Tibial artery (tissue), 4 donors: ENCODE measurements at regions not wholly inside any gene's neighbourhood (a gene's known extent, or its start where the extent isn't known, plus 50 kb on each side); places are given as distances from the start of the nearest gene placed in this dataset.

ENCODE experiments used
- DNase-seq, 2 donors: peaks; one replicate each; pipeline ENCODE4 v3.0.0-alpha.2; 2019
- H3K27ac ChIP-seq, 2 donors: fragments of 200-600 bp; sonication (generic) in 1 of 2; 1 replicate in 1 of 2; 2 replicates in 1 of 2; pipeline ENCODE4 v1.5.1; 2018 to 2019; ENCODE audit warnings: mild to moderate bottlenecking in 1 of 2
- H3K27me3 ChIP-seq, 2 donors: fragments of 200-600 bp; sonication (generic) in 1 of 2; one replicate each; pipeline versions ENCODE4 v1.5.1 to v1.6.0; 2016 to 2019
- H3K36me3 ChIP-seq, 3 donors: fragments of 200-600 bp; sonication (generic) in 2 of 3; one replicate each; pipeline ENCODE4 v1.5.1; 2016 to 2019; ENCODE audit warnings: mild to moderate bottlenecking in 2 of 3
- H3K4me1 ChIP-seq, 4 donors: fragments of 200-600 bp; sonication (generic) in 2 of 4; 1 replicate in 3 of 4; 2 replicates in 1 of 4; pipeline ENCODE4 v1.5.1; 2016 to 2019
- H3K4me3 ChIP-seq, 2 donors: fragments of 200-600 bp; sonication (generic) in 1 of 2; 1 replicate in 1 of 2; 2 replicates in 1 of 2; pipeline ENCODE4 v1.5.1; 2018 to 2019; ENCODE audit warnings: mild to moderate bottlenecking in 2 of 2
- H3K9me3 ChIP-seq, 3 donors: fragments of 200-600 bp; sonication (generic) in 1 of 3; one replicate each; pipeline ENCODE4 v1.5.1; 2016 to 2019
- CTCF ChIP-seq, 2 experiments: fragments of 200-600 bp in 1 of 2; fragments of 450-650 bp in 1 of 2; IDR thresholded peaks; one replicate each; pipeline ENCODE4 v1.5.1; 2017 to 2019; ENCODE audit warnings: antibody characterized with exemption in 2 of 2, mild to moderate bottlenecking in 1 of 2, moderate library complexity in 1 of 2
- intact Hi-C: fragments of 100-400 bp; cut with DNase I; formaldehyde crosslinking; loops from one replicate; pipeline ENCODE4 v1.15.0; 2023; ENCODE audit warnings: low total_unique reads

DNA sequence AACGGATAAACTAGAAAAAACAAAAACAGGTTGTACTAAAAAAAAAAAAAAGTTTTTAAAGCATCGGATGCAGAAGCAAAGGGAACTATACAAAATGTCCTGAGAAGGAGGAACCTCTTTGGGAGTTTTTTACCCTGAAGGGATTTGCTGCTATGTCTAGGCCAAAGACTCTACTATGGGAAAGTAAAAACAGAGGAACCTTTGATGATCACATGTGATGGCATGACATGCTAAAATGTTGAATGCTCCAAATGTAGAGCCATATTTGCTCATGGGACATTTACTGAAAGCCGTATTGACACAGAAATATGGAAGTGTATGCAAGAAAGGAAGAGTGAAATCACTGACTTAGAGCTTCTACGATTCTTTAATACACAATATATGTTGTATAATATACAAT is 992.0 kb upstream of the ZEB2 start:
- DNase-seq: no peak
- H3K27ac ChIP-seq: no peak overlapping the region
- no peak for TF ChIP-seq CTCF (IDR thresholded peaks at IDR 0.05)
- intact Hi-C loops: no loop called here
- no peaks in the 10 kb centered on the region for H3K4me1 ChIP-seq
- H3K36me3 ChIP-seq: no peaks in the 10 kb centered on the region
- H3K27me3 ChIP-seq: no peaks in the 10 kb centered on the region
- no peak overlapping the region for H3K4me3 ChIP-seq
- H3K9me3 ChIP-seq: no peaks in the 10 kb centered on the region

- Histone ChIP-seq H3K4me3 (no peak overlapping the region), H3K27me3 (no peaks in the 10 kb centered on the region), H3K9me3 (no peaks in the 10 kb centered on the region), H3K36me3 (no peaks in the 10 kb centered on the region), H3K27ac (no peak overlapping the region), H3K4me1 (no peaks in the 10 kb centered on the region)
- TF ChIP-seq CTCF (IDR thresholded peaks at IDR 0.05): no peak
- intact Hi-C loops: no loop called here
- no peak for DNase-seq
Observed at GRCh38 chr2:145503511-145503910, 983.6 kb upstream of the ZEB2 start.

GRCh38 chr2:145501920-145502319 is 982.0 kb upstream of the ZEB2 start:
- Histone ChIP-seq H3K27me3 (no peaks in the 10 kb centered on the region), H3K9me3 (no peaks in the 10 kb centered on the region), H3K4me3 (no peak overlapping the region), H3K4me1 (no peaks in the 10 kb centered on the region), H3K36me3 (no peaks in the 10 kb centered on the region), H3K27ac (no peak overlapping the region)
- DNase-seq: no peak
- no peak for TF ChIP-seq CTCF (IDR thresholded peaks at IDR 0.05)
- intact Hi-C loops: no loop called here

- H3K4me1 ChIP-seq: no peaks in the 10 kb centered on the region
- H3K27me3 ChIP-seq: no peaks in the 10 kb centered on the region
- no peak for DNase-seq
- intact Hi-C loops: no loop called here
- no peak for TF ChIP-seq CTCF (IDR thresholded peaks at IDR 0.05)
- peaks cover 0 to 8% (median 0%) of the 10 kb centered on the region in 3 donors for H3K9me3 ChIP-seq
- no peak overlapping the region for H3K27ac ChIP-seq
- H3K36me3 ChIP-seq: no peaks in the 10 kb centered on the region
- H3K4me3 ChIP-seq: no peak overlapping the region
Observed at GRCh38 chr2:145495590-145495989, 975.7 kb upstream of the ZEB2 start.

DNA sequence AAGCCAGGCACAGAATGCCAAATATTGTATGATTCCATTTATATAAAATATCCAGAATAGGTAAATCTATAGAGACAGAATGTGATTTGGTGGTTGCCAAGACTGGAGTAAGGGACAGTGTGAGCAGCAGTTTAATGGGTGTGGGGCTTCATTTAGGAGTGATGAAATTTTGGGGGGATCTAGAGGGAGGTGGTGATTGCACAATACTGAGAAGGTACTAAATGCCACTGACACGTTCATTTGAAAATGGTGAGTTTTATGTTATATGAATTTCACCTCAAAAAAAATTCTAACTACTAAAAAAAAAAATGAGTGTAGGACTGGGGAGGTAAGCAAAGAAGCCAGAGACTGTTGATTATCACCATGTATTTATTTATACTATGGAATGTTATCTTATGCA is 974.5 kb upstream of the ZEB2 start:
- no peak for TF ChIP-seq CTCF (IDR thresholded peaks at IDR 0.05)
- no peaks in the 10 kb centered on the region for H3K36me3 ChIP-seq
- no peak overlapping the region for H3K27ac ChIP-seq
- intact Hi-C loops: no loop called here
- DNase-seq: no peak
- no peak overlapping the region for H3K4me3 ChIP-seq
- H3K27me3 ChIP-seq: no peaks in the 10 kb centered on the region
- peaks cover 0 to 8% (median 0%) of the 10 kb centered on the region in 3 donors for H3K9me3 ChIP-seq
- H3K4me1 ChIP-seq: no peaks in the 10 kb centered on the region

DNA sequence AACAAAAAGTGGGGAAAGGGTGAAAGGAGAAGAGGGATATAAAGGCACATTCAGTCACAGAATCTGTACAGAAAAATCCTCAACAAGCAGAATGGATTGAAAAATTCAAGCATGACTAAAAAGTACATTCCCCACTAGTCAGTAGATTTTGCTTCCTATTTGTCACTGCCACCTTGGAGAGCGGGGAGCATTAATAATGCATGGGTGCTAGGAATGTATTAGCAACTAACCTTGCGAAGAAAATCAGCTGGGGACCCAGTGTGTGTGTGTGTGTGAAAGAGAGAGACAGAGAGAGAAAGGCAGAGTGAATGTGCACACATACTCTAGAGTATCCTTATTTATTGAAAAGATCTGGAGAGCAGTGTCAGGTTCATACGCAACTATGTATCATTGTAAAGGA is 968.7 kb upstream of the ZEB2 start:
- Histone ChIP-seq H3K36me3 (no peaks in the 10 kb centered on the region), H3K27me3 (no peaks in the 10 kb centered on the region), H3K27ac (no peak overlapping the region), H3K4me1 (peaks cover 0 to 4% (median 0%) of the 10 kb centered on the region in 4 donors), H3K4me3 (no peak overlapping the region), H3K9me3 (peaks cover 0 to 8% (median 0%) of the 10 kb centered on the region in 3 donors)
- DNase-seq: no peak
- no peak for TF ChIP-seq CTCF (IDR thresholded peaks at IDR 0.05)
- intact Hi-C loops: no loop called here
